PC-3 (cell line): ENCODE measurements at regions not wholly inside any gene's neighbourhood (a gene's known extent, or its start where the extent isn't known, plus 50 kb on each side); places are given as distances from the start of the nearest gene placed in this dataset.
"Not testable (repeated sequence)": the region's sequence is repeated elsewhere in the genome, so short reads cannot be mapped to it uniquely, and the experiment has no call there.

ENCODE experiments used
- CTCF ChIP-seq: fragments of 300-600 bp; sonication (generic); conservative IDR thresholded peaks from 2 replicates; pipeline ENCODE4 v1.5.1; 2017; ENCODE audit warnings: antibody characterized with exemption, low read depth, mild to moderate bottlenecking, low read length
- EZH2 ChIP-seq: fragments of 300-600 bp; sonication (generic); IDR thresholded peaks from one replicate; pipeline ENCODE4 v1.6.1; 2017; ENCODE audit warnings: antibody characterized with exemption, mild to moderate bottlenecking, low read length; ENCODE audit not compliant: unreplicated experiment
- EZH2phosphoT487 ChIP-seq: fragments of 300-600 bp; sonication (generic); IDR thresholded peaks from 2 replicates; pipeline ENCODE4 v1.6.1; 2018; ENCODE audit warnings: mild to moderate bottlenecking, antibody characterized with exemption, low read length, borderline replicate concordance

GRCh38 chr5:177846598-177846997, 63.9 kb upstream of the FAM153A start:
- TF ChIP-seq CTCF, EZH2phosphoT487, EZH2: not testable (repeated sequence)
